Fibroblast of lung (primary cell): ENCODE measurements at regions not wholly inside any gene's neighbourhood (a gene's known extent, or its start where the extent isn't known, plus 50 kb on each side); places are given as distances from the start of the nearest gene placed in this dataset.

Experiments
- DNase-seq, 2 donors: peaks; one replicate each; pipeline versions ENCODE4 v3.0.0 to v3.0.0-alpha.2; 2010; ENCODE audit warnings: low read depth in 2 of 2
- H2AFZ ChIP-seq: 2 replicates; pipeline ENCODE4 v1.5.1; 2012; ENCODE audit warnings: low read length, control low read depth, inconsistent platforms
- H3K27ac ChIP-seq: 2 replicates; pipeline ENCODE4 v1.5.1; 2011; ENCODE audit warnings: low read length, control low read depth; ENCODE audit not compliant: insufficient read depth
- H3K27me3 ChIP-seq: 2 replicates; pipeline ENCODE4 v1.5.1; 2011; ENCODE audit warnings: mild to moderate bottlenecking, low read length; ENCODE audit not compliant: control insufficient read depth, insufficient read depth
- H3K36me3 ChIP-seq: 2 replicates; pipeline ENCODE4 v1.5.1; 2011; ENCODE audit warnings: low read length; ENCODE audit not compliant: control insufficient read depth, insufficient read depth
- H3K4me1 ChIP-seq: 2 replicates; pipeline ENCODE4 v1.5.1; 2011; ENCODE audit warnings: low read length; ENCODE audit not compliant: control insufficient read depth, insufficient read depth; ENCODE audit errors: extremely low read depth
- H3K4me2 ChIP-seq: 2 replicates; pipeline ENCODE4 v1.5.1; 2011; ENCODE audit warnings: low read length, control low read depth; ENCODE audit not compliant: insufficient read depth; ENCODE audit errors: extremely low read depth
- H3K4me3 ChIP-seq, 4 experiments: fragments of 200-600 bp in 1 of 4; sonication (generic) in 1 of 4; replicated peaks in 1 of 4; 2 replicates each; pipeline ENCODE4 v1.5.1; 2011 to 2016; ENCODE audit warnings: low read length in 4 of 4, low read depth in 3 of 4, mild to moderate bottlenecking in 3 of 4, control low read depth in 2 of 4, inconsistent platforms in 1 of 4, mixed read lengths in 1 of 4; ENCODE audit not compliant: insufficient read depth in 1 of 4; ENCODE audit errors: control extremely low read depth in 1 of 4
- H3K79me2 ChIP-seq: 2 replicates; pipeline ENCODE4 v1.5.1; 2012; ENCODE audit warnings: mild to moderate bottlenecking, low read length, inconsistent platforms; ENCODE audit not compliant: control insufficient read depth, insufficient read depth
- H3K9ac ChIP-seq: 2 replicates; pipeline ENCODE4 v1.5.1; 2011; ENCODE audit warnings: mild to moderate bottlenecking, low read length, control low read depth; ENCODE audit not compliant: insufficient read depth
- H3K9me3 ChIP-seq: 2 replicates; pipeline ENCODE4 v1.5.1; 2012; ENCODE audit warnings: low read depth, low read length; ENCODE audit not compliant: control insufficient read depth, insufficient read depth
- H4K20me1 ChIP-seq: 2 replicates; pipeline ENCODE4 v1.5.1; 2011; ENCODE audit warnings: low read length; ENCODE audit not compliant: control insufficient read depth, insufficient read depth; ENCODE audit errors: extremely low read depth
- CTCF ChIP-seq, 2 donors: IDR thresholded peaks in 1 of 2; conservative IDR thresholded peaks in 1 of 2; 1 replicate in 1 of 2; 2 replicates in 1 of 2; pipeline ENCODE4 v1.5.1; 2011 to 2012; ENCODE audit warnings: low read length in 2 of 2, control low read depth in 1 of 2, inconsistent platforms in 1 of 2, low read depth in 1 of 2, mild to moderate bottlenecking in 1 of 2
- EZH2 ChIP-seq: IDR thresholded peaks from 2 replicates; pipeline ENCODE4 v1.5.1; 2012; ENCODE audit warnings: low read length, control low read depth, mild to moderate bottlenecking; ENCODE audit errors: missing control alignments

GRCh38 chr6:164415832-164416563 is 893.4 kb downstream of the C6orf118 start:
- no peaks in the 10 kb centered on the region for H4K20me1 ChIP-seq
- no peak overlapping the region for H3K4me2 ChIP-seq
- H3K4me3 ChIP-seq = no peak overlapping the region
- H3K36me3 ChIP-seq = no peaks in the 10 kb centered on the region
- no peaks in the 10 kb centered on the region for H3K79me2 ChIP-seq
- TF ChIP-seq EZH2 (no peak), CTCF (conservative IDR thresholded peaks at IDR 0.05 in 1 of 2, IDR thresholded peaks at IDR 0.05 in 1 of 2; ENCODE audit: low read depth in 1 of 2, low read length in 2 of 2) (no peak)
- H3K9me3 ChIP-seq = no peaks in the 10 kb centered on the region
- no peak overlapping the region for H3K9ac ChIP-seq
- DNase-seq = no peak
- no peak overlapping the region for H2AFZ ChIP-seq
- no peaks in the 10 kb centered on the region for H3K4me1 ChIP-seq
- H3K27ac ChIP-seq = no peak overlapping the region
- H3K27me3 ChIP-seq = no peaks in the 10 kb centered on the region

GRCh38 chr6:164414695-164415094 is 894.7 kb downstream of the C6orf118 start:
- Histone ChIP-seq H3K9me3 (no peaks in the 10 kb centered on the region), H3K9ac (no peak overlapping the region), H3K4me3 (no peak overlapping the region), H3K36me3 (no peaks in the 10 kb centered on the region), H3K4me1 (no peaks in the 10 kb centered on the region), H4K20me1 (no peaks in the 10 kb centered on the region), H3K27ac (no peak overlapping the region), H3K4me2 (no peak overlapping the region), H2AFZ (no peak overlapping the region), H3K79me2 (no peaks in the 10 kb centered on the region), H3K27me3 (no peaks in the 10 kb centered on the region)
- TF ChIP-seq EZH2 (no peak), CTCF (conservative IDR thresholded peaks at IDR 0.05 in 1 of 2, IDR thresholded peaks at IDR 0.05 in 1 of 2; ENCODE audit: low read depth in 1 of 2, low read length in 2 of 2) (no peak)
- DNase-seq = no peak

GRCh38 chr6:164412566-164412965 is 896.8 kb downstream of the C6orf118 start:
- no peaks in the 10 kb centered on the region for H4K20me1 ChIP-seq
- H3K79me2 ChIP-seq = no peaks in the 10 kb centered on the region
- no peak overlapping the region for H2AFZ ChIP-seq

More at GRCh38 chr6:164412566-164412965, 896.8 kb downstream of the C6orf118 start:
- H3K4me1 ChIP-seq = no peaks in the 10 kb centered on the region
- no peak overlapping the region for H3K4me3 ChIP-seq
- TF ChIP-seq CTCF (conservative IDR thresholded peaks at IDR 0.05 in 1 of 2, IDR thresholded peaks at IDR 0.05 in 1 of 2; ENCODE audit: low read depth in 1 of 2, low read length in 2 of 2) (no peak), EZH2 (no peak)
- DNase-seq = no peak
- H3K4me2 ChIP-seq = no peak overlapping the region
- H3K36me3 ChIP-seq = no peaks in the 10 kb centered on the region
- H3K27me3 ChIP-seq = no peaks in the 10 kb centered on the region
- no peak overlapping the region for H3K9ac ChIP-seq
- no peak overlapping the region for H3K27ac ChIP-seq
- no peaks in the 10 kb centered on the region for H3K9me3 ChIP-seq
